Globus pallidus (tissue), 1 donor: ENCODE measurements at regions not wholly inside any gene's neighbourhood (a gene's known extent, or its start where the extent isn't known, plus 50 kb on each side); places are given as distances from the start of the nearest gene placed in this dataset.

Source experiments
- DNase-seq: peaks from one replicate; pipeline ENCODE4 v3.0.0-alpha.2; 2015; ENCODE audit warnings: low spot score

- no peak for DNase-seq
These were observed 231.9 kb upstream of the E2F8 start for GRCh38 chr11:19472679-19473078.

DNA sequence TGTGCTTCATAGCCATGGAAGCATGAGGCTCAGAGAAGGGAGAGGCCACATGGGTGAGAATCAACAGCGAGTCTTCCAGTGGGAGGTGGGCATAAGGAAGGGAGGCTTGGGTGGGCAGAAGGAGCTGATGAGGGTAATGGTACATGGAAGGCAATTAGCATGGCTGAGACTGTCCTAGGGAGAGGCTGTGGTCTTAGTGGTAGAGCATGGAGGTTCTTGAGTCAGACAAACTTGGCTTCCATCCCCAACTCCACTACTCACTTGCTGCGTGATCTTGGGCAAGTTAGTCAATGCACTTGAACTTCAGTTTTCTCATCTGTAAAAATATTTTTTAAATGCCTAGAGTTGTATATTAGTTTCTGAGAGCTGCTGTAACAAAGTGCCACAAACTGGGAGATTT is 227.2 kb upstream of the E2F8 start:
- no peak for DNase-seq

- peak; percentile 26 for DNase-seq
These were observed 225.6 kb upstream of the E2F8 start for GRCh38 chr11:19466314-19466713.

DNA sequence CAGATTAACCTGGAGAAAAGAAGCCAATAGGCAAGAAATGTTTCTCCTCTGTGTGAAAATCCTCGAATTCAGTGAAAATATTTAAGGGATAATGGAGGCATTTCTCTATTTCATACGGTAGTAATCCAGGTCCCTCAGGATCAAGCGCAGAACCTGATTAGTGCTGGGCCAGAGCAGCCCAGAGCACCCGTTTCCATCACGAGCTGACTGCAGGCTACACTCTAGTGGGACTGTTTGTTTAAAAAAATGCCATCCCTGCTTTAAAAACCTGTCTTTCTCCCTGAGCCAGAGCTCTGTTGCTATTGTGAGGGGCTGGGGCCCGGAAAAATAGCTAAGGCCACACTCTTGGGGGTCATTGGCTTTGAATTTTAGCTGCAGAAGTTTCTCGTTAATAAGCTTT is 223.2 kb upstream of the E2F8 start:
- no peak for DNase-seq

GRCh38 chr11:19460718-19461405 is 220.1 kb upstream of the E2F8 start:
- no peak for DNase-seq

GRCh38 chr11:19459240-19459639 is 218.5 kb upstream of the E2F8 start:
- no peak for DNase-seq

DNA sequence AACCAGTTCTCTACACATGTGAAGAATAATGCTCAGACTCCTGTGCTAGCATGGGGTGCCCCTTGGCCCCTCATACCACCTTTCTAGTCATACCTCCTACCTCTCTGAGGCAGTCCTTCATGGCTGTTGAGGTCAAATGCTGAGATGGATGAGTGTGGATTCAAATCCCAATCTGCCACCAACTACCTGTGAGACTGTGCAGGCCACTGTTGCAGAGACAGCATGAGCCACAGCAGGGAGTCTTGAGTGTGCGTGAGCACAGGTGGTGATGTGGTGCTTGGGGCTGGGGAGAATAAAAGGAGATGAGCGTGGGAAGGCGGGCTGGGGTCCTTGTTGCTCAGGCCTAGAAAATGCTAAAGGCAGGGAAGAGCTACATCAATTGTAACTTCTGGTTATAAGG is 218.0 kb upstream of the E2F8 start:
- no peak for DNase-seq

DNA sequence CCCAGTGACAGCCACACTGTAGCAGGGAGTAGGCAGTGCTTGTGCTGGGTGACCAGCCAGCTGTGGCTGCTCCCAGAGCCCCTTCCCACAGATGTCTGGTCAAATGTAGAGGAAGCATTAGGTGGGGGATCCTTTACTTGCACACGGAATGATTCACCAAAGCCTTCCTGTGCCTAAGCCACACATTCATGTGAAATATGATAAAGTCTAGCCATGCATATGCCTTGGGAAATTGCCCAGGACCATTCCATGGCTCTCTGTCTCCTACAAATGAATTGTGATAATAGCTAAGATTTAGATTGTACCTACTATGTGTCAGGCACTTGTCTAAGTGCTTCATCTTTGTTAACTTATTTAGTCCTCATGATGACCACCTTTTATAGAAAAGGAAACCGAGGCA is 217.5 kb upstream of the E2F8 start:
- DNase-seq, result no peak

GRCh38 chr11:19455731-19456130 is 215.0 kb upstream of the E2F8 start:
- no peak for DNase-seq

DNA sequence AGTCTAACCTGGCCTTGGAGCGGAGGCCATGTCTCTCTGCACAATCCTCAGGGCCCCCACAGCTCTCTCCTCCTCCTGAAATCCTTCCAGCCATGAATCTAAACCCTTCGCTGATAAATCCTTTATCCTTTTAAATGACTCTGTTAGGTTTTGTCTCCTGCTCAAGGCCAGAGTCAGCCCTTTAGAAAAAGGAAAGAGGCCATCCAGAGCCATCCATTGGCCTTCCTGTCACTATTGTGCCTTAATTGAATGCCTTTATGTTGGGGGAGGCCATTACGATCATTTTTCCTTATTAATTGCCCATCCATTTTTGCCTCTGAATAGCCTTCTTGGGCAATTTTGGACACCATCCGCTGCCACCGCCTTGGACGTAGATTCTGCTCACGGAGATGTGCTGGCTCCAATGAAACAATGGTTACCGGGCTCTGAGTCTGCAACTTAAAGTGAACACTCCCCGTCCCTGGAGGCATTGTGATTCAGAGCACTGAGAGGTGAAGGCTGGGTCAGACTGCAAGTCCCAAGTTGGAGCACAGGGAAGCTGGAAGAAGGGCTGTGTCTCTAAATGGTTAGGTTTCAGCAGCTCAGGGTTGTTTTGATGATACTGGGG is 213.0 kb upstream of the E2F8 start:
- DNase-seq, result no peak

DNA sequence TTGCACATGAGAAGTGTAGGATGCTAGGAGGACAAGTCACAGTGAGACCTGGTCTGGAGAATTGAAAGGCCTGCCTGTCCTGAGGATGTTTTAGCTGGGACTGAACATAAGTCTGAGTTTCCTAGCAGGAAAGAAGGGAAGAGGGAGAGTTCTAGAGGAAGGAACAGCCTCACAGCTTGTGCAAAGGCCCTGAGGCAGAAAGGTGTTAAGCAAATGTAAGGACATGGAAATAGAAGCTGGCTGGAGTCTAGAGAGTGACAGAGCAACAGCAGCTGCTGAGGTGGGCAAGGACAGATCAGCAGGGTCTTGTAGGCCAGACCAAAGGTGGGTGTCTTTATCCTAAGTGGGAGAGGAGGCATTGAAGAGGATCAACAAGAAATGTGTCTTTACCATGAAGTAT is 210.9 kb upstream of the E2F8 start:
- no peak for DNase-seq

DNA sequence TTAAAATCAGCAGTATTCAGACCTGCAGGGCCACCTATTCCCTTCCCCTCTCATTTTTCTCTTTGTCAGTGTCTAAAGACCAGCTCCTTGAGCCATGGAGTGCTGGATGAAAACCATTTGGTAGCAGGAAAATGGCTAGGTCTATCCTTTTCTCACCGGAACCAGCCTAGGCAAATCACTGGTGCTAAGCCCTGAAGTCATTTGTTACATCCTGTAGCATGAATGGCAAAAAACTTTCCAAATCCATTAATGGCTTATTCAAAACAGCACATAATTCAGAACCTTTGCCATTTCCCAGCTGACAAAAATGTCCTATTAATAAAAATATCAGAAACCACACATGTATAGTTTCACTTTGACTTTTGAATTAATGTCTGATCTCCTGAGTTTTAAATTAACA is 209.5 kb upstream of the E2F8 start:
- no peak for DNase-seq

DNA sequence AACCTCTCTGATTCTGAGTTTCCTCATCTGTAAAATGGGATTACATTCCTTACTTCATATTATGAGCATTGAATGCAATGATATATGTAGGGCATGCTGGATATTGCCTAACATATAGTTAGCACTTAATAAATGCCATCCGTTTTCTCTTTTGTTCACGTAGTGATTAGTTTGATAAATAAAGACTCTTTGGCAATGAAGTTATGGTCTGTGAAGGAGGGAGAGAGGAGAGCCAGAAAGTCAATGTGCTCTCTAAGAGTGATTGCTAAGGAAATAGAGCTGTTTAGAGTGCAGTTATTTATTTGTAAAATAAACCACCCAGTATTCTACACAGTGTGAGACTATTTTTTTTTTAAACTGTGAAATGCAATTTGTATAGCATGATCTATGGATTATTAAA is 207.9 kb upstream of the E2F8 start:
- DNase-seq, result no peak

GRCh38 chr11:19447150-19447566 is 206.4 kb upstream of the E2F8 start:
- no peak for DNase-seq

DNA sequence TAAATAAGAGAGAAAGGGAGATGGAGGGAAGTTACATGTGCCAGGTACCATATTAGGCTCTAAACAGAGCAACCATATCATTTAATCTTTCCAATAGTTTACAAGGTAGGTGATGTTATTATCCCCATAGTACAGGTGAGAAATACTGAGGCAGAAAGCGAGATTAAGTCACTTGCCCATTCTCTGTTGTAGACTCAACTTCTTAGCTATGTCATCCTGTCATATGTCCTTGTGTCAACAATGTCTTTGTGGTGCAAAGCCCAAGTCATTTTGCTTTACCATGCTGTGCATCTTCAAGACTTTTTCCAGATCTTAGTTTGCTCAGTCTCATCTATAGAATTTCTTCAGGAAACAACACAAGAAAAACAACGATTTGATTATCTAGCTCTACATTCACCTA is 205.0 kb upstream of the E2F8 start:
- no peak for DNase-seq

DNA sequence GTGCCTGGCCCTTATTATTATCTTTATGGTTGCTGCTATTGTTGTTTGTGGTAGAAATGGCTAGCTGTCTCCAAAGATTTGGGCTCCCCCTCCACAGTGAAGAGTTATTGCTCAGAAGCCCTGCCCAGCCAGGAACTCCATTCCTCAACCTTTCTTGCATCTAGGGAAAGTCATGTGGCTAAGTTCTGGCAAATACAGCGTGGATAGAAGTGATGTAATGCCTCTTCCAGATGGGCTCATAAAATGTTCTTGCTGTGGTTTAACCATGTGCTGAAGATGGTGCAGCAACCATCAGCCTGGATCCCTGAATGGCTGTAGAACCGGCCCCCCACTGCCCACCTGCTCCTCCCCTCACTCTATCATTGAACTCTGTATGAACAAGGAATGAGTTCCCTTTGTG is 203.5 kb upstream of the E2F8 start:
- DNase-seq, result no peak

DNA sequence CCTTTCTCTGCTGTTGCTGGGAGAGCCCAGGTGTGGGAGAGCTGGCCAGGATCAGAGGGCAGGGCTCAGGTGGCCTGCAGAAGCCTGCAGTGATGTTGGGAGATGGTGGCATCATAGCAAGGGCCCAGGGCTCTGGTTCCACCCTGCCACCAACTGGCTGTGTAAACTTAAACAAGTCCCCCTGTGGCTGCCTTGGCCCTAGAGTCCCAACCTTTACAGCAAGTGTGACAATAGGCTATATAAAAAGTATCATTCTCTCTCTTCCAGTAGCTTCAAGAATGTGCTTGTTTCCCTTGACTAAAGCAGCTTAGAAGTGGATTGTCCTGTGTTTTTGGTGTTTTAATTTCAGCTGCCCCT is 201.8 kb upstream of the E2F8 start:
- DNase-seq, result no peak

- DNase-seq, result no peak
These were observed 201.2 kb upstream of the E2F8 start for GRCh38 chr11:19441752-19442553.

DNA sequence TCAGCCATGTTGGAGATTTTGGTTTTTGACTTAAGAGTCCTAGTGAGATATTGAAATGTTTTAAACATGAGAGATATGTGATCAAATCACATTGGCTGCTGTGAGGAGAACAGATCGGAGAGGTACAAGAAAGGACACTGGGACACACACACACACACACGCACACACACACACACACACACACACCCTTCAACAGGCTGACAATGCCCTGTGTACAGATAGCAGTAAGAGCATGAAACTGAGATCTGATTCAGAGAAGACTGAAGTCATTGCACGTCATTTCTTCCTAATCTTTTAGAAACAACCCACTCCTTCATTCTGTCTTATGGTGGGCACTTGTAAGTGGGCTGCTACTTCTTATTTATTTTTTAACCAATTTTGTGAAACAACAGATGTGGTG is 200.5 kb upstream of the E2F8 start:
- no peak for DNase-seq

GRCh38 chr11:19437760-19438159 is 197.0 kb upstream of the E2F8 start:
- no peak for DNase-seq

DNA sequence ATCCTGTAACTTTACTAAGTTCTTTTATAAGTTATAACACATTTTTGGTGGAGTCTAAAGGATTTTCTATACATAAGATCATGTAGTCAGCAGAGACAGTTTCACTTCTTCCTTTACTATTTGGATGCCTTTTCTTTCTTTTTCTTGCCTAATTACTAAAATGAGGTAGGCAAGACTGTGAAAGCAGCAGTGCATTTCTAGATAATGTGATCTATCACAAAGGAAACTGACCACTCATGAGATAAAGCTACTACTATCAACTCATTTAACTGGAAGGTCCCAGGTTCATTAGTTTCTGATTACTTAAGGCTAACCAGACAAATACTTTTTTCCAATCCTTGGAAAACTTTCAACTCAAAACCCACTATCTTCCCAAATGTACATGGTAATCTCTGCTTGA is 196.2 kb upstream of the E2F8 start:
- DNase-seq, result no peak

DNA sequence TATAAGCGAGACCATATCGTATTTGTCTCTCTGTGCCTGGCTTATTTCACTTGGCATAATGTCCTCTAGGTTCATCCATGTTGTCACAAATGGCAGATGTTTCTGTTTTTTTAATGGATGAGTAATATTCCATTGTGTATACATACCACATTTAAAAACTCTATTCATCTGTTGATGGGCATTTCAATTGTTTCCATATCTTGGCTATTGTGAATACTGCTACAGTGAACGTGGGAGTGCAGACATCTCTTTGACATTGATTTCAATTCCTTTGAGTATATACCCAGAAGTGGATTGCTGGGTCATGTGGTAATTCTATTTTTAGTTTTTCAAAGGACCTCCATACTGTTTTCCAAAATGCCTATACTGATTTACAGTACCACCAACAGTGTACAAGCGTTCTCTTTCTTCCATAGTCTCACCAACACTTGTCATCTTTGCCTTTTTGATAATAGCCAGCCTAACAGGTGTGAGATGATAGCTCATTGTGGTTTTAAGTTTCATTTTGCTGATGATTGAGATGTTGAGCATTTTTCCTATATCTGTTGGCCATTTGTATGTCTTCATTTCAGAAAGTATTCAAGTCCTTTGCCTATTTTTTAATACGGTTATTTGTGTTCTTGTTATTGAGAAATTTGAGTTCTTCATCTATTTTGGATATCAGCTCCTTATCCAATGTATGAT is 194.7 kb upstream of the E2F8 start:
- DNase-seq, result no peak

DNA sequence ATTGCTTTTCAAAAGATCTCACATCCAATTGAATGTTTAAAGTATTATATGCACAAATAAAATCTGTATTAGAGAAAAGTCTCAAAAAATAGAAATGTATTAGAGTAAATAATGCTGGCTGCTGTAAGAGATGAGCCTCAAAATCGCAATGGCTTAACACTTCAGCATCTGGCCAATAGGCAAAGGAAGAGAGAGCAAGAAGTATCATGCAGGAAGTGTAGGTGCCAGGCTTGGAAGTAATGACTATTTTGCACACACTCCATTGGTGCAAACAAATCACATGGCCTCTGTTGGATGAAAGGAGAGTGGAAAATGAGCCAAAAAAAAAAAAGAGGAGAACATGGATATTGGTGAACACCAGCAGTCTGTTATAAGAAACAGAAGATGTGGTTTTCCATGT is 193.0 kb upstream of the E2F8 start:
- no peak for DNase-seq
